Tibial artery (tissue), 4 donors: ENCODE measurements at regions not wholly inside any gene's neighbourhood (a gene's known extent, or its start where the extent isn't known, plus 50 kb on each side); places are given as distances from the start of the nearest gene placed in this dataset.

ENCODE experiments used
- DNase-seq, 2 donors: peaks; one replicate each; pipeline ENCODE4 v3.0.0-alpha.2; 2019
- H3K27ac ChIP-seq, 2 donors: fragments of 200-600 bp; sonication (generic) in 1 of 2; 1 replicate in 1 of 2; 2 replicates in 1 of 2; pipeline ENCODE4 v1.5.1; 2018 to 2019; ENCODE audit warnings: mild to moderate bottlenecking in 1 of 2
- H3K27me3 ChIP-seq, 2 donors: fragments of 200-600 bp; sonication (generic) in 1 of 2; one replicate each; pipeline versions ENCODE4 v1.5.1 to v1.6.0; 2016 to 2019
- H3K36me3 ChIP-seq, 3 donors: fragments of 200-600 bp; sonication (generic) in 2 of 3; one replicate each; pipeline ENCODE4 v1.5.1; 2016 to 2019; ENCODE audit warnings: mild to moderate bottlenecking in 2 of 3
- H3K4me1 ChIP-seq, 4 donors: fragments of 200-600 bp; sonication (generic) in 2 of 4; 1 replicate in 3 of 4; 2 replicates in 1 of 4; pipeline ENCODE4 v1.5.1; 2016 to 2019
- H3K4me3 ChIP-seq, 2 donors: fragments of 200-600 bp; sonication (generic) in 1 of 2; 1 replicate in 1 of 2; 2 replicates in 1 of 2; pipeline ENCODE4 v1.5.1; 2018 to 2019; ENCODE audit warnings: mild to moderate bottlenecking in 2 of 2
- H3K9me3 ChIP-seq, 3 donors: fragments of 200-600 bp; sonication (generic) in 1 of 3; one replicate each; pipeline ENCODE4 v1.5.1; 2016 to 2019
- intact Hi-C: fragments of 100-400 bp; cut with DNase I; formaldehyde crosslinking; loops from one replicate; pipeline ENCODE4 v1.15.0; 2023; ENCODE audit warnings: low total_unique reads
- TF ChIP-seq, protein P1 (sequence below), 2 experiments: fragments of 200-600 bp in 1 of 2; fragments of 450-650 bp in 1 of 2; IDR thresholded peaks; one replicate each; pipeline ENCODE4 v1.5.1; 2017 to 2019; ENCODE audit warnings: antibody characterized with exemption in 2 of 2, mild to moderate bottlenecking in 1 of 2, moderate library complexity in 1 of 2

DNA sequence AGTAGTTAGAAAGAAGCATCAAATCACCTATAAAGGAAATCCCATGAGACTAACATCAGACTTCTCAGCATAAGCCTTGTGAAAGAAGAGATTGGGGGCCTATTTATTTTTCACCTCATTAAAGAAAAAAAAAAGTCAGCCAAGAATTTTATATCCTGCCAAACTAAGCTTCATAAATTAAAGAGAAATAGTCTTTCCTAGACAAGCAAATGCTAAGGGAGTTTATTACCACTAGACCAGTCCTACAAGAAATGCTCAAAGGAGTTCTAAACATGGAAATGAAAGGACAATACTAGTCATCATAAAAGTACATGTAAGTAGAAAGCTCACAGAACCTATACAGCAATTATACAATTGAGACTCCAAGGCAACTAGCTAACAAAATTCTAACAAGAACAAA is 96.5 kb upstream of the OLIG3 start:
- no peak for DNase-seq
- intact Hi-C loops: no loop called here
- TF ChIP-seq, protein P1, sequence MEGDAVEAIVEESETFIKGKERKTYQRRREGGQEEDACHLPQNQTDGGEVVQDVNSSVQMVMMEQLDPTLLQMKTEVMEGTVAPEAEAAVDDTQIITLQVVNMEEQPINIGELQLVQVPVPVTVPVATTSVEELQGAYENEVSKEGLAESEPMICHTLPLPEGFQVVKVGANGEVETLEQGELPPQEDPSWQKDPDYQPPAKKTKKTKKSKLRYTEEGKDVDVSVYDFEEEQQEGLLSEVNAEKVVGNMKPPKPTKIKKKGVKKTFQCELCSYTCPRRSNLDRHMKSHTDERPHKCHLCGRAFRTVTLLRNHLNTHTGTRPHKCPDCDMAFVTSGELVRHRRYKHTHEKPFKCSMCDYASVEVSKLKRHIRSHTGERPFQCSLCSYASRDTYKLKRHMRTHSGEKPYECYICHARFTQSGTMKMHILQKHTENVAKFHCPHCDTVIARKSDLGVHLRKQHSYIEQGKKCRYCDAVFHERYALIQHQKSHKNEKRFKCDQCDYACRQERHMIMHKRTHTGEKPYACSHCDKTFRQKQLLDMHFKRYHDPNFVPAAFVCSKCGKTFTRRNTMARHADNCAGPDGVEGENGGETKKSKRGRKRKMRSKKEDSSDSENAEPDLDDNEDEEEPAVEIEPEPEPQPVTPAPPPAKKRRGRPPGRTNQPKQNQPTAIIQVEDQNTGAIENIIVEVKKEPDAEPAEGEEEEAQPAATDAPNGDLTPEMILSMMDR (IDR thresholded peaks at IDR 0.05): no peak
- Histone ChIP-seq H3K36me3 (no peaks in the 10 kb centered on the region), H3K9me3 (peaks cover 0 to 14% (median 7%) of the 10 kb centered on the region in 3 donors), H3K27ac (no peak overlapping the region), H3K4me1 (peaks cover 0 to 3% (median 0%) of the 10 kb centered on the region in 4 donors), H3K4me3 (no peak overlapping the region), H3K27me3 (no peaks in the 10 kb centered on the region)

DNA sequence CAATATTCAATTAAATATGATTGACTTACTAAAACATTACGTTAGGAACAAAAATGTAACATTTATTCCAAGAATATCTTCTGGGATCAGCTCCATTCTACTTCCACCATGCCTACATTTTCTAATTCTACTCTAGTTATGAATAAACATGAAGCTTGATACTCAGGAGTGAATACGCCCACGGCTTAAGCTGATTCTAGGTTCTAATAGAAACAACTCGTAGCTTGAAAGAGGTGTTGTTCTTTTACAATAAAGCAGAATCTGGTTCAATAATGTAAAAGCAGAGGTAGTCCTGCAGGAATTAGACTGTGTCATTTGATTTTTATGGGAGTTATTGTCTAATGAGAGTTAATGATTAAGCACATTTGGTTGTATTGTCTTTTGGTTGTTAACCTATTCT is 107.3 kb upstream of the OLIG3 start:
- Histone ChIP-seq H3K27me3 (peaks cover 0 to 5% of the 10 kb centered on the region in 2 donors), H3K4me1 (no peaks in the 10 kb centered on the region), H3K9me3 (no peaks in the 10 kb centered on the region), H3K36me3 (no peaks in the 10 kb centered on the region), H3K27ac (no peak overlapping the region), H3K4me3 (no peak overlapping the region)
- intact Hi-C loops: no loop called here
- TF ChIP-seq, protein P1 (IDR thresholded peaks at IDR 0.05): no peak
- no peak for DNase-seq

DNA sequence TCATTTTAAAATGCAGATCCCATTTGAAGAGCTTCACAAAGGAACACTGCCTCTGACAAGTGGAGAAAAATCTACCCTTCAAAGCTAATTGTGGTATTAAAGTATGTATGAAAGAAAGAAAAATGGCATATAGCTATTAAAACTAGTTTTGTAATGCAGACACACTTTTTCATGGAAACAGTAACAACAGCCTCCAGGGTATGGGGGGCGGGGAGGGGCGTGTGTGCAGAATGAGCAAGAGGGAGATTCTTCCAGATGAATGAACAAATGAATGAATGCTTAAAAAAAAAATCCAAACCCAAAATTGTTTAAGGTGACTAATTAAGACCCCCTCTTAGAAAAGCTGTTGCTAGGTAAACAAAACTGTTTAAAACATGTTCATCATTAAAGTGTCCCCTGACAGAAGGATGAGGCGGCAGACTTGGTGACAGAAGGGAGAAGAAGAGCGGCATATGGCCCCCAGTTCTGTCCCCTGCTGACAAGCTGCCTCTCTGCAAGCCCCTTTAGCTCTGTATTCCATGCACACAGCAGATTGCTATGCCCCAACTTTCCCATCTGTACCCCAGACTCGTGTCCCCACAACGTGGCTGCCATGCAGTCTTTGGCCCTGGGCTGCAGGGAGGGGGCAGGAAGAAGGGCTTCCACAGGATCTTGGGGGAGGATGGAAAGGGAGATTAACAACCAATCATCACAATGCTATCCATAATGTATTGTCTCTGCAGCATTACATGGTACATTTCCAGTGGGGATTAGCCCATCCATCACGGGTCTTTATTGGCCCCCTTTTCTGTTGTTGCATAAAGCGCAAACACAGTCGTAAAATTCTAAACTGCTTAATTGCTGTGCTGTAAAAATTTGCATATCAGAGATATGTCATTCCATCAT is 108.4 kb upstream of the OLIG3 start:
- H3K27ac ChIP-seq: no peak overlapping the region

DNA sequence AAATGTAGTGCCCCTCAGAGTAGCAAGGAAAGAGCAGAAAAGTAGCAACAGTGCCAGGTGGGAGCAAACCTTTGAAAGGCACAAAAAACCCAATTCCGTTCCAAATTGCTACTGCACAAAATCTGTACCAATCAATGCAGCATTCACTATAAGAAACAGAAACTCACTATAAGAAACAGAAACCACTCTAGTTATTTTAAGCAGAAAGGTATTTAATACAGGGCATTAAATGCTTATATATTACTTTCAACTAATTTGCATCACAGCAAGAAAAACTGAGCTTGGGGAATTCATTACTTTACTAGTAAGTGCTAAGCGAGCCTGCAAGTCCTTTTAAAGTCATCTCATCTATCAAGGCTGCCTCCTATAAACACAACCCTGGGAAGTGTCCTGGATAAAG is 116.5 kb upstream of the OLIG3 start:
- intact Hi-C loops: no loop called here
- H3K27ac ChIP-seq: no peak overlapping the region
- DNase-seq: no peak
- no peaks in the 10 kb centered on the region for H3K9me3 ChIP-seq
- TF ChIP-seq, protein P1 (IDR thresholded peaks at IDR 0.05): no peak
- H3K4me3 ChIP-seq: no peak overlapping the region
- no peaks in the 10 kb centered on the region for H3K4me1 ChIP-seq
- H3K27me3 ChIP-seq: no peaks in the 10 kb centered on the region
- H3K36me3 ChIP-seq: no peaks in the 10 kb centered on the region

More for the DNA sequence above, 108.4 kb upstream of the OLIG3 start:
- TF ChIP-seq, protein P1 (IDR thresholded peaks at IDR 0.05): no peak
- Histone ChIP-seq H3K4me1 (no peaks in the 10 kb centered on the region), H3K27me3 (peaks cover 0 to 5% of the 10 kb centered on the region in 2 donors), H3K36me3 (no peaks in the 10 kb centered on the region), H3K9me3 (no peaks in the 10 kb centered on the region), H3K4me3 (no peak overlapping the region)
- no peak for DNase-seq
- intact Hi-C loops: no loop called here

DNA sequence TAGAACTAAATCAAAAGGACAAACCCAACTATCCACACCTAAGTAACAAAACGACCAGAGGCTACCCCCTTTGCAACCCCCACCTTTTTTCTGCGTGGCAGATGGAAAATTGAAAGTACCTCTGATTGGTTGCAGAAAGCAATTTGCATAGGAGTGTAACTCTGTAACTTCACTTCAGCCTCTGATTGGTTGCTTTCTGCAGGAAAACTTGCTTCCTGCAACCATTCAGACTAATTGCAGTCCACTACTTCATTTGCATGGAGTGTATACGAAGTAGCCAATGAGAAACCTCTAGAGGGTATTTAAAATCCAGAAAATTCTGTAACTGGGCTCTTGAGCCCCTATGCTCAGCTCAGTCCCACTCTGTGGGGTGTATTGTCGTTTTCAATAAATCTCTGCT is 129.1 kb upstream of the OLIG3 start:
- intact Hi-C loops: no loop called here
- Histone ChIP-seq H3K4me1 (no peaks in the 10 kb centered on the region), H3K9me3 (no peaks in the 10 kb centered on the region), H3K27ac (no peak overlapping the region), H3K27me3 (no peaks in the 10 kb centered on the region), H3K36me3 (no peaks in the 10 kb centered on the region), H3K4me3 (no peak overlapping the region)
- TF ChIP-seq, protein P1 (IDR thresholded peaks at IDR 0.05): no peak
- no peak for DNase-seq
